GM19455 (cell line): ENCODE measurements at regions not wholly inside any gene's neighbourhood (a gene's known extent, or its start where the extent isn't known, plus 50 kb on each side); places are given as distances from the start of the nearest gene placed in this dataset.
"Not testable (repeated sequence)": the region's sequence is repeated elsewhere in the genome, so short reads cannot be mapped to it uniquely, and the experiment has no call there.

ENCODE experiments used
- ATAC-seq: cut with Tn5 transposase; IDR thresholded peaks from one replicate; pipeline ENCODE4 v1.9.1; 2021; ENCODE audit not compliant: unreplicated experiment

DNA sequence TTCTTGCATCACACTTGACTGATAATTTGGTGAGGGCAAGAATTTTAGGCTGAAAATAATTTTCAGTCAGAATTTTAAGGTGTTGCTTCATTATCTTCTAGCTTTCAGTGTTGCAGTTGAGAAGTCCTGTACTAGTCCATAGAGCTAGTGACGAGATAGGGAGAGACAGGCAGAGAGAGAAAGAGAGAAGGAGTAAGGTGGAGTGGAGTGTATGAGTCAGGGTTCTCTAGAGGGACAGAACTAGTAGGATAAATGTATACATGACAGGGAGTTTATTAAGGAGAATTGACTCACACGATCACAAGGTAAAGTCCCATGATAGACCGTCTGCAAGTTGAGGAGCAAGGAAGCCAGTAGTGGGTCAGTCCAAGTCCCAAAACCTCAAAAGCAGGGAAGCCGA is 127.2 kb downstream of the UTP18 start:
- ATAC-seq = no peak

GRCh38 chr17:51387986-51388385 is 127.6 kb downstream of the UTP18 start:
- no peak for ATAC-seq

DNA sequence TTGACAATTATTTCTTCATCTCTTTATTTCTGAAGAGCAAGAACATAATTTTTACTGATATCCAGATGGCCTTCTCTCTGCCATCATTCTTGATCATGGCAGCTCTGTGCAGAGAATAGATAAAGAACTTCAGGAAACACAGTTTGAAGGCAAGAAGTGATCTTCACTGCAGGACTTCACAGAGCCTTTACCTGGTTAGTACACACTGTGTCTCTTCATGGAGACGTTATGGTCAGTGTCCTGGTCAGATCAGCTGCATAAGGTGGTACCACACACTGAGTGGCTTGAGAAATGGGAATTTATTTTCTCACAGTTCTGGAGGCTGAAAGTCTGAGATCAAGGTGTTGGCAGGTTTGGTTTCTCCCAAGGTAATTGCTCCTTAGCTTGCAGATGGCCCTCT is 129.5 kb downstream of the UTP18 start:
- no peak for ATAC-seq

- no peak for ATAC-seq
Measured at GRCh38 chr17:51391982-51392654, 131.8 kb downstream of the UTP18 start.

- ATAC-seq = no peak
Measured at GRCh38 chr17:51395621-51396020, 135.3 kb downstream of the UTP18 start.

GRCh38 chr17:51397361-51398127 is 137.2 kb downstream of the UTP18 start:
- no peak for ATAC-seq

GRCh38 chr17:51398128-51398525 is 137.8 kb downstream of the UTP18 start:
- ATAC-seq = no peak

DNA sequence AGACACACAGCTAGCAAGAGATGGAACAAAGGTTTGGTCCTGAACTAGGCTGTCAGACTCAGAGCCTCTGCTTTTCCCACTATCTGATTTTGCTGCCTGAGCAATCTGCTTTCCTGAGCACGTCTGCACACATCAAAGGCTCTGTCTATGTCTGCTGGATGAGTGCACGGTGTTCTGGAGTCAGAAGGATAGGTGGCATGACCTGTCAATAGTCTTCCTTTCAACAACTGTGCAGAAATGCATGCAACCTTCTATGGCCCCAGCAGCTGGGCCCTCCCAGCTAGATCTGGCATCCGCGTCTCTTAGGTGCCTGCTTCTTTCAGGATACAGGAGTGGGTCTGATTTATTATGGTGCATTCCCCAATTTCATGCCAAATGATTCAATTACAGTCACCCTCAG is 138.3 kb downstream of the UTP18 start:
- ATAC-seq = no peak

DNA sequence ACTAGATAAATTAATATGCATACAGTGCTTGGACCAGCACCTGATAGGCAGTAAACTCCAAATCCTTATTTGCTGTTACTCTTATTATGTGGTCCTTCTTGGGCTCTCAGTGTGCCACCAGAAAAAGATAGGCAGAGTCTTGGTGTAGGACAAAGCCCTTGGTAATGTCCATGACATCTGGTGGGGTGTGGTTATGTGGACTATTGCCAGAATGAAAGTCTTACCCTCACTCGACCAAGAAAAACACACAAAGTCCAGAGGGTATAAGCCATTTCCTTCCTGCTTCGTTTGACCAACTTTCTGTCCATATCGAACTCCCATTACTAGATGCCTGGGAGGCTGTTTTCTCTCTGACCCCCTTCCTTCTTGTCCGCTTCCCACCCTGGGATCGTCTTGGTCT is 140.9 kb downstream of the UTP18 start:
- no peak for ATAC-seq

DNA sequence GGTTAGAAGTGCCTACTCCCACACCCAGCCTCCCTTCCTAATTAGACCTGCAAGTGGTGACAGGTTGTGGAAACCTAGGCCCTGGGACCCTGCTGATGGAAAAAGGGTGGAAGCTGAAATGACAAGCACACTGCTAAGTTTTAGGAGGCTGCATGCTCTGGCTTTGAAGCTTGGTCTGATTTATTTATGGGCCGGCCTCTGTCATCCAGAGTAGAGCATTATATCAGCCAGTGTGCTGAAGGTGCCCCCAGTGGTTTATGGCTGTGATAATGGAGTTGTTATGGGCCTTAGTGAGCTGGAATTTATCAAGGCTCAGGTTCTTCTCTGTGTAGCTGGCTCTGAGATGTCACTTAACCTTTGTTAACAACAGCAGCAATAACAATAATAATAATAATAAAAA is 142.6 kb downstream of the UTP18 start:
- no peak for ATAC-seq

DNA sequence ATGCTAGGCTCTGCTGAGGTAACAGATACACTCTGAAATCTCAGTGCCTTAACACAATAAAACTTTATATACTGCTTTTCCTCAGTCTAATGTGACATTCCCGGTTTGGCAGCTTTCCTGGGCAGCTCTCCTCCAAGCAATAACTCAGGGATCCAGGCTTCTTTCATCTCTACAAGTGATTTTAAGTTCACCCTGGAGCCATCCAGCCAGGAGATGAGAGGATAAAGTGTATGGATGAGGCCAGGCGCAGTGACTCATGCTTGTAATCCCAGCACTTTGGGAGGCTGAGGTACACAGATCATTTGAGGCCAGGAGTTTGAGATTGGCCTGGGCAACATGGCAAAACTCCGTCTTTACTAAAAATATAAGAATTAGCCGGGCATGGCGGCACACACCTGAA is 147.2 kb downstream of the UTP18 start:
- no peak for ATAC-seq

DNA sequence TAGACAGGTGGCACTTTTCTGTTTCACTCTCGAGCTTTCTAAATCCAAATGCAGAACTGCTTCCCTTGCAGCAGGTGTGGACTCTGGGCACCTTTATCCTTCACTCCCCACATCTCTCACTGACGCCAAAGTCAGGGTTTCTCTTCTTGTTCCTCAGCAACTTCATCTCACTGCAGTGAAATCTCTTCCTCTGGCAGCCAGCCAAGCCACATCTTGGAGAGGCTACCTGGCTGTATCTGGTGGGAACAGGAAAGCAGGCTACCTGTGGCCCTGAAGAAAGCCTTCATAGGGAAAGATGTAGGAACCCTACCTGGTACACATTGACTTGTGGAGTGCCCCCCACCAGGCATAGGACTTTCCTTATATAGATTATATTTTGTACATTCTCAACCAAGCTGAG is 159.1 kb downstream of the UTP18 start:
- no peak for ATAC-seq

DNA sequence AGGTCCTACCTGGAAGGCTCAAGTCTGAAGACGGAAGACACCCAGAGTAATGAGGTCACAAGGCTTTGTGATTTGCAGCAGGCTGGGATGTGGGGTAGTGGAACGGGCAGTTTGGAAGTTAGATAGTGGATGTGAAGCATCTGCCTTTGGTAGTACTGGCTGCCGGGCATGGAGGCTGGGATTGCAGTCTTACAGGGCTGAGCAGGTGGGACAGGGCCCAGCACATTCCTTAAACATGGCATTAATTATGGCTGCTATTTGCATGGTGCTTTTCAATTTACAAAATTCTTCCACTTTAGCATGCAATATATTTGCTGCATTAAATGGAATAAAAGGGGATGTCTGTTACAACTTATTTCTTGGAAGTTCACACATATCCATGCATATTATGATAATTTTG is 161.2 kb downstream of the UTP18 start:
- ATAC-seq = no peak

DNA sequence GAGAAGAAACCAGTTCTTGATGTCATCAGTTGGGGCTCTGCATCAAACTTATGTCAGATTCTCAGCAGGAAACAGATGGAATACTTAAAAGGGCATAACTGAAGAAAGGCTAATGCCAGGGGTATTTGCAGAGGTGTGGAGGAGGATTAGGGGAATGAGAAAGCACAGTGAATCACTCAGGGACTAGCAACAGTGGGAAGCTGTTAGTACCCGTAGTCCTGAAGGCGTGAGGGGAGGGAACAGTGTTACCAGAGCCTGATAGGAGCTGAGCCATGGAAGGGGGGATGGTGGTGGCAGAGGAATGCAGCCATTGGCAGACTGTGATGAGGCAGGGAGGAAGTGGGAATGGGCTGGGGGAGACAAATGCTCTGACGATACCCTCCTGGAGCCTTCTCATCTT is 162.3 kb downstream of the UTP18 start:
- no peak for ATAC-seq

DNA sequence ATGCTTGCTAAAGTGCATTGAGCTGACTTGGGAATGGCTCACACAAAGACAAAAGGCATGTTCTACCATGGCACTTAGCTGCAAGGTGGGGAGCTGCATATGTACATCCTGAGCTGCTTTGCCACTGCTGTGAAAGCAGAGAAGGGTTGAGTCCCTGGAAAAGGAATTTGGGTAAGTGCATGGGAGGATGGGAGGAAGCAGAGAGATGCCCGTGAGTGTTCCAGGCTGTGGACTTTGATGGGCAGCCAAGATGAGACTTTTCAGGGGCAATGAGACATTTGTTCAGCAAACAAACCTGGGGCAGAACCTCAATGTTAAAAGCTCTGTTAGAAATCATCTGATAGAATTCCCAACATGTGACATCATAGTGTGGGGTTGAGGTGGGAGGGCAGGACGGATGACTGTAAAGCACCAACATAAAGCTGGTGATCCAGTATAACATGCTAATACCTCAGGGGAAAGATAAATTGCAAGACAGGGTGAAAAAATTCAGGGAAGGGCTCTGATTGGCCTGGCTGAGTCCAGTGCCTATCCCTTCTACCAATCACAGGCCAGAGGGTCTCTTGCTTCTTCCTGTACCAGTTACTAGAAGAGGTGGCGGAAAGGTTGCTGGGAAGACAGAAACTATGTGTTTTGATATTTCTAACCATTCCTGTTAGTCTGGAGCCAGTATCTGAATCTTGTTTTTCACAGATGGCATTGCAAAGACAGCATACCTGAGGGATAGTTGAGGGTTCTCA is 163.2 kb downstream of the UTP18 start:
- ATAC-seq = no peak

DNA sequence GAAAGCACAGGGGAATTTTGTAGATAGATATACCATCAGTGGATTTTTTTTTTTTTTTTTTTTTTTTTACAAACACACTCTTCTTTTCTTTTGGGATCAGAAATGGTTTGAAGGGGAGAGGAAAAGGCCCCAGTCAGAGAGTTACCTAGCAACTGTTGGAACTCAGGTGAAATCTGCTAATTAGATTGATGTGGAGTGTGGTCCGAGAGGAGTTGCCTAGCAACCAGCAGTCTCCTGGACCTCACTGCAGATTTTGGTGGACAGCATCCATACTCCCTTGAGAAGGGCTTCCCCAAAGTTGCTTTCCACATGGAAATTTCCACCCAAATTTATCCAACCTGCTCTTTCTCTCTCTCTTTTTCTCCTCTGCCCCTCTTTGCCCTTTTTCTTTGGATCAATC is 165.4 kb downstream of the UTP18 start:
- ATAC-seq = no peak

GRCh38 chr17:51427323-51427811 is 167.0 kb downstream of the UTP18 start:
- no peak for ATAC-seq

DNA sequence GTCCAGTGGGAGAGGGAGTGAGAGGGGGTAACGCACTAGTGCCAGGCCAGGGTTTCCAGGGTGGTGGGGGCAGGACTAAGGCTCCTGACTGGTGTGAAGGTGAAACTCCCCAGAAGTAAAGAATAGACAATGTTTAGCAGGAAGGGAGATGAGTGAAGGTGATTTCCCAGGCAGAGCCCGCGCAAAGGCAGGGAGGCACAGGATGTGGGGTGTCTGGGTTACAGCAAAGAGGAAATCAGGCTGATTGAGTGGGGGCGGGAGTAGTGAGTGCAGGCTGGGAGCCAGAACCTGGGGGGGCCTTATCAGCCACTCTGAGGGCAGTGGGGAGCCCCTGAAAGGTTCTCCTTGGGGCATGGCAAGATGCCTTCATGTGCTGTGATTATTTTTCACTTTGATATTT is 167.5 kb downstream of the UTP18 start:
- ATAC-seq = no peak

DNA sequence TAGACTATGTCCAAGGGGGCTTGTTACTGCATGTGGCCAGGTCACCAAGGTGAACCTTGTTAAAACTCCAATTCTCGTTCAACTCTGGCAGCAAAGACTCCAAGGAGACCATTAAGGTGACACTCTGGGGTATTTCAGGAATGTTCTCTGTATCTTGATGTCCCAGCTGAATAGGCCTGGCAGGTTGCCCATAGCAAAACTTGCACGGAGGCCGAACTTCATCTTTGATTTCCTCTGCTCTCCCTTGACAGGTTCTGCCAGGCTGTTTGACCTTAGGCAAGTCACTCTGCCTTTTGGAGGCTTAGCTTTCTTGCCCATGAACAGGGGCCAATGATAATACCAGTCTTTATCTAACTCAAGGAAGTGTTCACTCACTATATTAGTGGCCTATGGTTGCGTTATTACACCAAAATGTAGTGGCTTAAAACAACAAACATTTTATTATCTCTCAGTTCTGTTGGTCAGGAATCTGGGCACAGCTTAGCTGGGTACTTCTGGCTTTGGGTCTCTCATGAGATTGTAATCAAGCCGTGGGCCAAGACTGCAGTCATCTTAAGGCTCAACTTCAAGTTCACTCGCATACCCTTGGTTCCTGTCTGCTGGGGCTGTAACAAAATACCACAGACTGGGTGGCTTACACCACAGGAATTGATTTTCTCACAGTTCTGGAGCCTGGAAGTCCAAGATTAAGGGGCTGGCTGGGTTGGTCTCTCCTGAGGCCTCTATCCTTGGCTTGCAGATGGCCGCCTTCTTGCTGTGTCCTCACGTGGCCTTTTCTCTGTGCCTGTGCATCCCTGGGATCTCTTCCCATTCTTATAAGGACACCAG is 168.5 kb downstream of the UTP18 start:
- no peak for ATAC-seq

- not testable (repeated sequence) for ATAC-seq
Measured at GRCh38 chr17:51429938-51430337, 169.6 kb downstream of the UTP18 start.

DNA sequence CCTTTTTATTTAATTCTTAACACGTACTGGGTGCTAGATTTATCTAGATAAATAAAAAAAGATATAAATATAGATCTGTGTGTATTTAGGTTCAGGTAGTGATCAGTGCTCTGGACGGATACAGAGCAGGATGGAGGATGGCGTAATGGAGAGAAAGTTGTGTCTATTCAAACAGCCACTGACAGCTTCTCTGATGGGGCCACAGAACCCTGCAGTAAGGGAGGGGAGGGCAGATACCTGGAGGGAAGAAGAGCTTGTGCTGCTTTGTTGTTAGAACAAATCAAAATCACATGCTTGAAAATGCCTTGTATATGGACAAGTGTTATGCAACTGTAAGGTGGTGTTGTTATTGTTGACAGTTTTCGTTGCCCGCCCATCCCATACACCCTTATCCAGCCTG is 170.2 kb downstream of the UTP18 start:
- ATAC-seq = no peak
